HK-2 (cell line): ENCODE measurements at regions not wholly inside any gene's neighbourhood (a gene's known extent, or its start where the extent isn't known, plus 50 kb on each side); places are given as distances from the start of the nearest gene placed in this dataset.
A peak's percentile ranks its signal among the peaks of the same experiment; 100 is the strongest.
"Not testable (repeated sequence)": the region's sequence is repeated elsewhere in the genome, so short reads cannot be mapped to it uniquely, and the experiment has no call there.

Experiments
- DNase-seq: peaks from one replicate; pipeline ENCODE4 v3.0.0-alpha.2; 2018; ENCODE audit not compliant: unreplicated experiment

GRCh38 chrX:137198040-137198439, 164.2 kb upstream of the GPR101 start:
- no peak for DNase-seq

DNA sequence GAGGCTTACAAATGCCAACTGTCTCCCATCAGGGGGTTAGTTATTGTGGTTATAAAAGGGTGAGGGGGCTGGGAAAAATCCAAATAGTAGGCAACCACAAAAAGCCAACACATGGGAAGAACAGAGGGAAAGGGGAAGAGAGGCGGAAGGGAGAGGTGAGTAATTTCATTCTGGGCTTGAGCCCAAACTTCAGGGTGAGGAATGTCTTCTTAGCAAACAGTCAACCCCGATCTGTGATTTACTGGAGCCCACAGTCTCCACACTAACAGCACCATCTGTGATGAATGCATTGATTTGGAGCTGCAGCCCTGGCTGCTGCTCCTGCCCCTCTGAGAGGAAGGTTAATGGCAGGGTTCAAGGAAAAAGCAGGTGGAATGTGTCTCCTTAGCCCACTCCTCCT, 162.2 kb upstream of the GPR101 start:
- DNase-seq: no peak

DNA sequence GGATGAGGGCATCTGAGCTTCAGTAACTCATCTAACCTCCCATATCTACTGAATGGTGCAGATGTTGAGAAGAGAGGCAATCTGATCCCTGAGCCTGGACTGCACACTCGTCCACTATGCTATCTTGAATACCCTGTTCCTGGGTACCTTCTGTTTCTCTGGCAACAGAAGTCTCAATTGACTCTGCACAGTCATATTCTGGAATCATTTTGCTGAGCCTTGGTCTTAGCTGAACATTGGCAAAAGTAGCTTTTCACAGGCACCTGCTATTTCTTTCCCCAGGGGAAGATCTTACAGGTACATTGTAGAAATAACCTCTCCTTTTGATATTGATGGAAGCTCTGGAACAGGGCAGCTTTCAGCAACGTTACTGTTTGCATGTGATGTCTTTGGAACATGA, 161.5 kb upstream of the GPR101 start:
- DNase-seq: no peak

GRCh38 chrX:137194164-137194563, 160.4 kb upstream of the GPR101 start:
- peak; percentile 27 for DNase-seq

- DNase-seq: no peak
Measured at GRCh38 chrX:137187540-137187939, 153.7 kb upstream of the GPR101 start.

DNA sequence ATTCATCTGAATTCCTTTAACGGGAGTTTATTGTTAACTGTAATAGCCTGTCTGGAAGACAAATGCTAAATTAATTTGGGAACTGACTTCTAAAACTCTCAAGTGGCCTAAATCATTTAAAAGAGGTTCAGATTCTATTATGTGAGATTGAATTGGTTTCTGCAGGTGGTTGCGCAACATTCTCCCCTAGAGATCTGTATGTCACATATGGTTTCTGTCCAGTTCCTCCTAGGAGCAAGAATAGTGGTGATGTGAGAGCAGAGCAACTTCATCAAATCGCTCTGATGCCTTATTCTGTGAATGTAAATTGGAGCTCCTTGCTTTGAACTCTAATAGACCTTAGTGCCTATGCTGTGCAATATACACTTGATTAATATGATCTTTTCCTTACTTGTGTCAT, 144.6 kb upstream of the GPR101 start:
- DNase-seq: no peak

DNA sequence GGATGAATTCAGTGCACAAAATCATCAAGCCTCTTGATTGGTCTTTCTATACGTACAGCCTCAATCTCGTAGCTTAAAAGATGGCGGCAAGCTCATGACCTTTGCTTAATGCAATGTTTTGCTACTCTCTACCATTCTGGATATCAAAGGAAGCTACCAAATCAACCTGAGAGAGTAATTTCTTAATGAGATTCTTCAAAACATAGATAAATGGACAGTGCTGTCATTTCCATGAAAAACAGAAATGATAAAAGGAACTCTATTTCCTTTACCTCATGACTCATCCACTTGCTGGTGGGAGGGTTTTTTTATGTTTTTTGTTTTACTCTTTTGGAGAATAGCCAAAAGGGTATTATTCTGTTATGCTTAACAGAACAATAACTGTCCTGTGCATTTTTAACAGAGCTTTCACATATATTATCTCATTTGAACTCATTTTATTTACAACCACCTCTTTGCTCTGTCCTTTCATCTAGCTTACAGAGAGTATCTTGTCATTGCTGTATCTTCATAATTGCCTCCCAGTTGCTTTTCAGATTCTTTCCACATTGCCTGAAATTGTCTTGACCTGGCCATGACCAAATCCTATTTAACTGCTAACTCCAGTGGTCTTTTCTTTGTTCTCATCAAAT, 138.6 kb upstream of the GPR101 start:
- DNase-seq: no peak

GRCh38 chrX:137171626-137172025, 137.8 kb upstream of the GPR101 start:
- no peak for DNase-seq

GRCh38 chrX:137166591-137166990, 132.8 kb upstream of the GPR101 start:
- peak; percentile 1 for DNase-seq

DNA sequence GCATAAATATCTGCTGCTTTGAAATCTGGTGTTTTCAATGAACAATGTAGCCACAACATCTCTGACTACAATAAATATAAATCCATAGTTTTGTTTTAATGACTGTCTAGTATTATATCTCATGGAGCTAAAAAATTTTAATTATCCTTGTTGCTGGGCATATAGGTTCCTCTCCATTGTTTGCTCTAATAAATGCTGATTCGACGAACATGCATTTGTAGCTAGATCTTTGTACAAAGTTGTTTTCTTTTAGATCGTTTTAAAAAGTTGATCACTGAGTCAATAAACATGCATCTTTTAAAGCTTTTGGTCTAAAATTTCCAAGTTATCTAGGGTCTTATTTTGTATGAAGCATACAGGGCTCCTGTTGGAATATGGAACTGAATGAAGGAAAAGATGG, 130.5 kb upstream of the GPR101 start:
- DNase-seq: no peak

DNA sequence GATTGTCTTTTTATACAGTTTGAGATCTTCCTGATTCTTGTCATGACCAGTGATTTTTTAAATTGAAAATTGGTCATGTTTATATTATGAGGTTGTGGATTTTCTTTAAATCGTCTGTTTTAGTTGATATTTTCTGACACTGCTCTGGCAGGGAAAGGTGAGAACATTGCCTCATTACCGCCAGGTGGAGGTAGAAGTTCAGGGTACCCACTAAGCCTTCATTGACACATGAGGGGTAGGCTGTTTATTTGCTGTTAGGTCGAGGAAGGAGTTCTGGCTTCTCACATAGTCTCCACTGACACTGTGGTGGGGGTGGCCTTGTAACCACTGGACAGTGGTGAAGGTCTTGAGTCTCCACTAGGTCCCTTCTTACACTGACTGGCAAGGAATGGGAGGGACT, 117.6 kb upstream of the GPR101 start:
- DNase-seq: no peak

GRCh38 chrX:137143864-137144263, 110.1 kb upstream of the GPR101 start:
- no peak for DNase-seq

DNA sequence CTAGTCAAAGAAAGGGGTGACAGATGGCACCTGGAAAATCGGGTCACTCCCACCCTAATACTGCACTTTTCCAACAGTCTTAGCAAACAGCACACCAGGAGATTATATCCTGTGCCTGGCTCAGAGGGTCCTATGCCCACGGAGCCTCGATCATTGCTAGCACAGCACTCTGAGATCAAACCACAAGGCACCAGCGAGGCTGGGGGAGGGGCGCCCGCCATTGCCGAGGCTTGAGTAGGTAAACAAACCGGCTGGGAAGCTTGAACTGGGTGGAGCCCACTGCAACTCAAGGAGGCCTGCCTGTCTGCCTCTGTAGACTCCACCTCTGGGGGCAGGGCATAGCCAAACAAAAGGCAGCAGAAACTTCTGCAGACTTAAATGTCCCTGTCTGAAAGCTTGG, 88.9 kb upstream of the GPR101 start:
- DNase-seq: not testable (repeated sequence)

- no peak for DNase-seq
Measured at GRCh38 chrX:137119049-137119448, 85.3 kb upstream of the GPR101 start.

- DNase-seq: no peak
Measured at GRCh38 chrX:137118536-137118935, 84.7 kb upstream of the GPR101 start.

DNA sequence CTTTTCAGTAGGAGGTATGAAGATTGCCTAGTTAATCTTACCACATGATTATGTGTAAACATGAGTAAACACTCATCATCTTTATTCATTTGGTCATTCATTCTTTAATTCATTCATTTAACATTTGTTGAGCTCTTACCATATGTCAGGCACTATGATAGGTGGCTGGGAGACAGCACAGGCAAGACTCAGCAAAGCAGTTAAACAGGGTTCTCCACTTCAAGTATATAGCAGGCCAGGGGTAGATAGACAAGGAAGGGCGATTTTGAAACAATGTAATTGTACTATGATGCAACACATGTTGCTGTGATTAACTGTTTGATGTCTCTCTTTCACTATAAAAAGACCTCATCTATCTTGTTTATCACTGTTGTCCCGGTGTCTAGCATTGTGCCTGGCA, 84.3 kb upstream of the GPR101 start:
- no peak for DNase-seq

DNA sequence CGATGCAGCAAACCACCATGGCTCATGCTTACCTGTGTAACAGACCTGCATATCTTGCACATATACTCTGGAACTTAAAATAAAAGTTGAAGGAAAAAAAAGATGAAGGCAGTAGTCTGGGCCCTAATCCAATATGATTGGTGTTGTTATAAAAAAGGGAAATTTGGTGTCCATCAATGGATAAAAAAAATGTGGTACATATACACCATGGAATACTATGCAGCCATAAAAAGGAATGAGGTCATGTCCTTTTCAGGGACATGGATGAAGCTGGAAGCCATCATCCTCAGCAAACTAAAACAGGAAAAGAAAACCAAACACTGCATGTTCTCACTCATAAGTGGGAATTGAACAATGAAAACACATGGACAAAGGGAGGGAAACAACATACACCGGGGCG, 74.1 kb upstream of the GPR101 start:
- DNase-seq: not testable (repeated sequence)

- no peak for DNase-seq
Measured at GRCh38 chrX:137101273-137101990, 67.6 kb upstream of the GPR101 start.
